ENCODE measurements at regions not wholly inside any gene's neighbourhood (a gene's known extent, or its start where the extent isn't known, plus 50 kb on each side); places are given as distances from the start of the nearest gene placed in this dataset.

DNA sequence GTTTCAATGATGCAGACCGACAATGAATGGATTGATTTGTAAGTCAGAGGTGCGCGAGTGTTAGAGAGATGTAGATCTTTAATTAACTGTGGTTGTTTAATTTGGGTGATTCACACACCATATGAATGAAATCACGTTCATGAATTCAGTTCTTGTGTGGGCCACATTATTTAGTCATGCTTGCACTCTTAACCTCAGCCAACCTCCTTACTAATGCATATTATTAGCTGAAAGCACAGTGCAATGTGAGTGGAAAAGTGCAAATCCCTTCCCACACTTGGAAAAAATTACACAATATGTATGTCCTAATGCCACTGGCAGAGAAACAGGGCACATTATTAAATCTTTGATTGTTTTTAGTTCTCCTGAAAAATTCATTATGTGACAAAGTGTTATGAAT is 512.5 kb downstream of the BCKDHB start:
- Histone ChIP-seq H3K27me3 (no peaks in the 10 kb centered on the region), H3K27ac (replicated peaks in 1 of 4) (no peak overlapping the region), H3K4me3 (no peak overlapping the region), H3K4me1 (no peaks in the 10 kb centered on the region), H3K36me3 (no peaks in the 10 kb centered on the region), H3K9me3 (peaks cover 0 to 2% (median 0%) of the 10 kb centered on the region in 4 donors)
- no peak for TF ChIP-seq EP300 (IDR thresholded peaks at IDR 0.05)
- TF ChIP-seq, protein P1, sequence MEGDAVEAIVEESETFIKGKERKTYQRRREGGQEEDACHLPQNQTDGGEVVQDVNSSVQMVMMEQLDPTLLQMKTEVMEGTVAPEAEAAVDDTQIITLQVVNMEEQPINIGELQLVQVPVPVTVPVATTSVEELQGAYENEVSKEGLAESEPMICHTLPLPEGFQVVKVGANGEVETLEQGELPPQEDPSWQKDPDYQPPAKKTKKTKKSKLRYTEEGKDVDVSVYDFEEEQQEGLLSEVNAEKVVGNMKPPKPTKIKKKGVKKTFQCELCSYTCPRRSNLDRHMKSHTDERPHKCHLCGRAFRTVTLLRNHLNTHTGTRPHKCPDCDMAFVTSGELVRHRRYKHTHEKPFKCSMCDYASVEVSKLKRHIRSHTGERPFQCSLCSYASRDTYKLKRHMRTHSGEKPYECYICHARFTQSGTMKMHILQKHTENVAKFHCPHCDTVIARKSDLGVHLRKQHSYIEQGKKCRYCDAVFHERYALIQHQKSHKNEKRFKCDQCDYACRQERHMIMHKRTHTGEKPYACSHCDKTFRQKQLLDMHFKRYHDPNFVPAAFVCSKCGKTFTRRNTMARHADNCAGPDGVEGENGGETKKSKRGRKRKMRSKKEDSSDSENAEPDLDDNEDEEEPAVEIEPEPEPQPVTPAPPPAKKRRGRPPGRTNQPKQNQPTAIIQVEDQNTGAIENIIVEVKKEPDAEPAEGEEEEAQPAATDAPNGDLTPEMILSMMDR (IDR thresholded peaks at IDR 0.05), result no peak
- TF ChIP-seq POLR2A (IDR thresholded peaks at IDR 0.05; ENCODE audit: low read depth), result no peak
- TF ChIP-seq POLR2AphosphoS5 (IDR thresholded peaks at IDR 0.05), result no peak
- no peak for DNase-seq (ENCODE audit: extremely low spot score)
- intact Hi-C loops (cut with DNase I), result no loop called here
- 73% methylated on average over 4 of the region's 4 CpGs for WGBS

DNA sequence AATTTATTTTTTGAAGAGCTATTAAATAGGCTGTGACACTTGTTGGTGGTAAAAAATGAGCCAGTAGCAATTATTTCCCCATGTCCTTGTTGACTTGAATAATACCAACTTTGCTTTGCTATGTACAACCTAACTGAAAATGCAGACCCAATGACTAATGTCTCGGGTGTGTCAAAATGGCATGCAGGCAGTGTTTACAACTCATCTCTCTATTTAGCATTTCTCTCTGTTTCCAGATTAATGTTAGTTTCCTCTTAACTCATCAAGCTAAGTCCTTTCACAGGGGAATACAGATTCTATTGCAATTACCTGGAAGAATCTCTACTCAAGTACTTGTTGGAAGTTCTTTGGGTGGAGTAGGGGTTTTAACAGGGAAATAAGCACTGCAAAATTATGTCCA is 504.4 kb downstream of the BCKDHB start:
- Histone ChIP-seq H3K27me3 (no peaks in the 10 kb centered on the region), H3K36me3 (no peaks in the 10 kb centered on the region), H3K9me3 (peaks cover 0 to 13% (median 2%) of the 10 kb centered on the region in 4 donors), H3K4me3 (no peak overlapping the region), H3K4me1 (peaks cover 7 to 21% (median 18%) of the 10 kb centered on the region in 4 donors), H3K27ac (replicated peaks in 1 of 4) (no peak overlapping the region)
- no peak for DNase-seq (ENCODE audit: extremely low spot score)
- intact Hi-C loops (cut with DNase I), result no loop called here
- 65% methylated on average over 1 of the region's 1 CpG for WGBS
- TF ChIP-seq POLR2AphosphoS5 (IDR thresholded peaks at IDR 0.05) (no peak), POLR2A (IDR thresholded peaks at IDR 0.05; ENCODE audit: low read depth) (no peak), EP300 (IDR thresholded peaks at IDR 0.05) (no peak)
- TF ChIP-seq, protein P1 (IDR thresholded peaks at IDR 0.05), result no peak

DNA sequence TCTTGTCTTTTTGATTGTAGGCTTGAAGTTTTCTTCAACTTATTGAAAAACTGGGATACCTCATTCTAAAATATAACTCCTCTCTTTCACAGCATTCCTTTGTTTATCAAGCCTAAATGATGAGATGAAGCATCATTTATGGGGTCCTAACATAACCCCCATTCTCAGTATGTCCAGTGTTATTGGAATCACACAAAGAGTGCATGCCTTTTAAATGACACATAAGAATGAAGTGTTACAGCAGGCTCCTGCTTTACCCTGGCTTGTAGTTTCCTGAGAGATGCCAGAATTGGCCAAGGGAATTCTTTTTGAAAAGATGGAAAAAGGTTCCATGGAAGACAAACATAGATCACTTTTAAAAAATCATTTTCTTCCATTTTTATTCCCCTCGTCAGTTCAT is 502.4 kb downstream of the BCKDHB start:
- peaks cover 0 to 9% (median 2%) of the 10 kb centered on the region in 4 donors for H3K9me3 ChIP-seq
- H3K4me1 ChIP-seq, result peaks cover 7 to 21% (median 18%) of the 10 kb centered on the region in 4 donors
- DNase-seq (ENCODE audit: extremely low spot score), result no peak
- no peaks in the 10 kb centered on the region for H3K27me3 ChIP-seq
- 84% methylated on average over 1 of the region's 1 CpG for WGBS
- H3K4me3 ChIP-seq, result no peak overlapping the region
- H3K27ac ChIP-seq (replicated peaks in 1 of 4), result no peak overlapping the region
- intact Hi-C loops (cut with DNase I), result loop anchor here (5.0 kb wide), 1 partner anchor 1143 kb away; the partner anchor contains the start of gene TENT5A
- no peaks in the 10 kb centered on the region for H3K36me3 ChIP-seq
- TF ChIP-seq POLR2AphosphoS5 (IDR thresholded peaks at IDR 0.05) (no peak), EP300 (IDR thresholded peaks at IDR 0.05) (no peak), POLR2A (IDR thresholded peaks at IDR 0.05; ENCODE audit: low read depth) (no peak)
- TF ChIP-seq, protein P1 (IDR thresholded peaks at IDR 0.05), result no peak

DNA sequence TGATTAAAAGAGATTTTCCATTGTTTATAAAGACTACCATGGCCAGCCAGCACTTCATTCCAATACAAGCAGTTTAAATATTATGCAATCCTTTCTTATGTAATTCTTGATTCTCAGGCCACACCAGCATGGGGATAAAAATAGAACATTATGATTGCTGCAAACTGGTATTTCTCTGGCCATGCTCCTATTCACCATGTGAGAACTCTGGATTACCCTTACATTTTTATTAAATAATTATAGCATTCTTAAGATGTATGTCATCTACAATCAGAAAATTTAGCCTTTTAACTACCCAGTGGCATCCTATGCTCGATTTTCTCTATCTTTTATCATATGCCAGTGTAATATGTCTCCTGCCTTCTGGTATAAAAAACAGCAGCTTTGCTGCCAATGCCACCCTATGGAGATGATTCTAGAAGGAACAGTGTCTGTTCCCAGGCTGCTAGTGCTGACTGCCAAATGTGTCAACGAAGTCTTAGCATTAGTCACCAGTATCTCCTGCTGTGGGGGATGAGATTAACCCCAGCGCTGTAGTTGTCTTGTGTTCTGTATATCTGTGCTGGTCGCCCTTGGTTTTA is 501.4 kb downstream of the BCKDHB start:
- 54% methylated on average over 4 of the region's 4 CpGs for WGBS
- Histone ChIP-seq H3K4me3 (no peak overlapping the region), H3K4me1 (peaks cover 7 to 21% (median 18%) of the 10 kb centered on the region in 4 donors), H3K27me3 (no peaks in the 10 kb centered on the region), H3K27ac (replicated peaks in 1 of 4) (peak overlapping the region; percentile 34 to 72 (median 66)), H3K36me3 (no peaks in the 10 kb centered on the region), H3K9me3 (no peaks in the 10 kb centered on the region)
- intact Hi-C loops (cut with DNase I), result loop anchor here (5.0 kb wide), 1 partner anchor 1144 kb away; the partner anchor contains the start of gene TENT5A
- no peak for DNase-seq (ENCODE audit: extremely low spot score)
- no peak for TF ChIP-seq EP300 (IDR thresholded peaks at IDR 0.05)
- peak in 1 of 2 donors; percentile 60 for TF ChIP-seq POLR2AphosphoS5 (IDR thresholded peaks at IDR 0.05)
- TF ChIP-seq, protein P1 (IDR thresholded peaks at IDR 0.05), result no peak
- TF ChIP-seq POLR2A (IDR thresholded peaks at IDR 0.05; ENCODE audit: low read depth), result no peak

Data from esophagus muscularis mucosa (tissue), 4 donors.